Right kidney (tissue), 1 donor: ENCODE measurements at regions not wholly inside any gene's neighbourhood (a gene's known extent, or its start where the extent isn't known, plus 50 kb on each side); places are given as distances from the start of the nearest gene placed in this dataset.

Experiments used
- DNase-seq: peaks from one replicate; pipeline ENCODE4 v3.0.0-alpha.2; 2016

DNA sequence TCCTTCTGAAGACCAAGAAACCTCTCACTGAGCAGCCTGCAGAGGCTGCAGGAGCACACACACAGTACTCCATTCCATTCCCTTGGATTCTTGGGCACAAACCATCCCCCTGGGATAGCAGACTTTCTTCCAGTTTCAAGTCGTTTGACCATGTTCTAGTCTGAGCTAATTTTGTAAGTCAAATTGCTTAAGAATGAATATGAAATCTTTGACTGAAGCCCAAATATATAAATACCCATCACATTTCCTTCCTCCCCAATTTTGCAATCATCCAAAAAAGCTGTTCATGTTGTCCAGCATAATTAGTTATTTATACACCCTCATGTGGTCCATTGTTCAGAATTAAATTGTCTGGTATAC is 231.2 kb upstream of the TPRG1 start:
- DNase-seq: no peak

DNA sequence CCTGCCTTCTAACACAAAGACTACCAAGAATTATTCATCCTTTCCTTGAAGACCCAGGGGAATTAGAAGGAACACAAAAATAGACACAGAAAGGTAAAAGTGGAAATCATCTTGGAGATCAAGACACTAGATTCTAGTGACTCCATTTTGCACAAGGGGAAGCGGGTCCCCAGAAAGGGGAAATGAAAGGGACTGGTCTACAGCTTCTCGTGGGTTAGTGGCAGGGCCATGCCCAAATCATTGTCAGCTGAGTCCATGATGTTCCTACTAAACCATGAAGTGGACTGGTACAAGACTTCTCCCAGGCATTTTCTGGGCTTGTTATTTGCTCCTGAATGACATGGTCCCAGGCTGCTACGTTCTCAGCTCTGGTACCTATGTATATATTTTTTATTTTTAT is 230.7 kb upstream of the TPRG1 start:
- no peak for DNase-seq

DNA sequence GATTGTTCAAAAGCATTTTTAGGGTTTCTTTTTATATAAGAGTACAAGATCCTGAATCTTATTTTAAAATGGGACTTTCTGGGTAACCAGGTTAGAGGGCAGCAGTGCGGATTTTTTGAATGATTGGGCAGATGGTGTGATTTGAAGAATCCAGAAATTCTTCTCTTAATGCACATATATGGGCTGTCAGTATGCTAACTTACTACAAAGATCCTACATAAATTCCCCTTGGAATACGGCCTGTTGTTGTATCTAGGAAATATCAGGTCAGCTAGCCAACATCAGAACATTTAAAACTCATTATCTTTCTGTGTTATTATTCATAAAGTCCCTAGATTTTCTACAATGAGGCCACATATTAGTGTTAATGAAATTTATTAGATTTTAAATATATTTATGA is 229.6 kb upstream of the TPRG1 start:
- no peak for DNase-seq

DNA sequence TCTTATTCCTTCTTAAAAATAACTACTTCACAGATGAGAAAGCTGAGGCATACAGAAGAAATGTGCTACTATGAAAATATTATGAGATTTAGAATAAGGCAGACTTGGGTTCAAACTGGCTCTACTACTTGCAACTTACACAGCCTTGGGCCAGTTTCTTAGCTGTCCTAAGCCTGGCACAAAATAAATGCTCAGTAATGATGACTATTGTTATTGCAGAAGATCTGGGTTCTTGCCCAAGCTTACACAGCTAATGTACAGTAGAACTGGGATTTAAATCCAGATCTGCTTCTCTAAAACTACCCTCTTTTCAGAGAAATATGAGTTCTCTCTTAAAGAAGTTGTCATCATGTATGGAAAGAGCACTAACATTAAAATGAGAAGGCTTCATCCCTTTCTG is 228.2 kb upstream of the TPRG1 start:
- DNase-seq: no peak

- no peak for DNase-seq
Observed at GRCh38 chr3:188944108-188944507, 227.7 kb upstream of the TPRG1 start.

GRCh38 chr3:188946351-188947240 is 225.2 kb upstream of the TPRG1 start:
- DNase-seq: no peak

DNA sequence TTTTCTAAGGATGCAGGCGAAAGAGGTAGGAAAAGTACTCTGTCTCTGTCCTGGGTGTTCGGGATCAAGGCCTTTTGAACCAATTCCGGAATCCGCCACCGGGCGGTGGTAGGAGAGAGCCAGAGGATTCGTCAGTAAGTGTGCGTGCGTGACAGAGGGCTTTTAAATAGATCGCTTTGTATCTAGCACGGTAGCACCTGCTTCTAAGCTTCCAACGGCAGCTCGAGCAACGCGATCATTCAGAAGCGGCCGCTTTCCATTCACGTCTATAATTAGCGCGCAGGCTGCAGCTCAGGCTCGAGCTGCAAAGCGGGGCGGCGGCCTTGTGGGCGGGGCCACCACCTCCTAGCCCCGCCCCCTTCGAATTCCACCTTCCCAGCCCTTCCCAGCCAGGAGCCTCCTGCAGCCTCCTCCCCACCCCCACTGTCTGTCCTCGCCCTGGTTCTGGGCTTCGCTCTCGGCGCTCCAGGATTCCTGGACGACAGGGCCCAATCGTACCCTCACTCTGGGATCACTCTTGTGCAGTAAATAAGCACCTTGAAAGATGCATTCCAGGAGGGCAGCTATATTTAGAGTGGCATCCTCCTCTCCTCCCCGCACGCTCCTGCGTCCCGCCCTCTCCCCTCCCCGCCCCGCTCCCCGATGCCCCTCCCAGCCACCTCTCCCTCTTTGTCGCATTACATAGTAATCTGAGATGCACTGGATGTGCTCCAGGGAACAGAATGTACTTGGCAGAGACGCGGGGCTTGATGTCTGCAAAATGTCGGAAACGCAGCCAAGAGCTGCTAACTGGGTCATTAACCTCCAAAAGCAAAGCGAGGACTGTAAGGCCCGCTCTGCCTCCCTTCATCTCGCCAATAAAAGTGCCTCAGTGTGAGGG is 224.1 kb upstream of the TPRG1 start:
- DNase-seq: peak; percentile 95

DNA sequence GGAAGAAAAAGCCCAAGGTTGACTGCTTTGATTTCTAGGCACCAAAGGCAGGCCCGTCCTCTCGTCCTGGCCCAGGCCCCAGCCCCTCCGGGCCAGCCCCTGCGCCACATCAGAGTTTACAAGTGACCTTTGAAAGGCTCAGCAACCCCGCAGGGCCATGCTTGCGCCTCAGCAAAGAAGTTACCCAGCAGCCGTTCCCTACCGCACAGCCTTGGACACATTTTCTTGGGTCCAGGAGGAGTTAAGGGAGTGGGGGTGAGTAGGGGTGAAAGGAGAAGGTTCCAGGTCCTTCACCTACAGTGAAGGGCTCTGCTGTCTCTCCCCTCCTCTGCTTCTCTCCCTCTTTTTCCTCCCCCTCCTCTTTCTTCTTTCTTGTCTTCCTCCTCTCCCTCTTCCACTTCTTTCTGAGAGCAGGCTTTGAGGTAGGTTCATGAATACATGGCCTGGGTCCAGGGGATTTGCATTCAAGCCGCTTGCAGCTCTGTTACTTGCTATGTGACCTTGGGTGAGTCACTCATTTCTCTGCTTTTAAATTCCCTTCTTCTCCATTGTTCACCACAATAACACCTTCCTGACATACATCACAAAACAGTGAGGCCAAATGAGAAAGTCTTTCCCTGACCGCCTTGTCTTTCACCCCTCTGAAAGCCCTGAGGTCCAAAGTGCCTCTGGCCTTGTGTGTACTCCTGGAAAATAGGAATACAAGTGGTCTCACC is 223.3 kb upstream of the TPRG1 start:
- DNase-seq: peak; percentile 85

GRCh38 chr3:188948997-188949389 is 222.8 kb upstream of the TPRG1 start:
- no peak for DNase-seq

DNA sequence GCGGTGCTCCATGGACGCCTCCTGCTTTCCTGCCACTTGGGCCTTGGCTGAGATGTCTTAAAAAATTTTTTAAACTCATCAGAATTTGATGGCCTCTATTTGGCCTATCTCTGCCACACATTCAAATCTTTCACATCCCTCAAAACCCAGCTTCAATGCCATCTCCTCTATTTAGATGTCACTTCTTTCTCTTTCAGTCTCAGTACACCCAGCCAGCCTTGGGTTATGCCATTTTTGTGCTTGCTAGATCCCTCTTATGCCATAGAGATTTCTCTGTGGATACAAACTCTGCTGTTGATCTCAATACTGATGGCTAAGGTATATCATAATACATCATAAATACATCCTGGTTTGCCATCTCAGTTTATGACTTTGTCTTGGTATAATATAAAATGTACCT is 222.3 kb upstream of the TPRG1 start:
- no peak for DNase-seq

GRCh38 chr3:188949996-188950395 is 221.8 kb upstream of the TPRG1 start:
- DNase-seq: no peak

DNA sequence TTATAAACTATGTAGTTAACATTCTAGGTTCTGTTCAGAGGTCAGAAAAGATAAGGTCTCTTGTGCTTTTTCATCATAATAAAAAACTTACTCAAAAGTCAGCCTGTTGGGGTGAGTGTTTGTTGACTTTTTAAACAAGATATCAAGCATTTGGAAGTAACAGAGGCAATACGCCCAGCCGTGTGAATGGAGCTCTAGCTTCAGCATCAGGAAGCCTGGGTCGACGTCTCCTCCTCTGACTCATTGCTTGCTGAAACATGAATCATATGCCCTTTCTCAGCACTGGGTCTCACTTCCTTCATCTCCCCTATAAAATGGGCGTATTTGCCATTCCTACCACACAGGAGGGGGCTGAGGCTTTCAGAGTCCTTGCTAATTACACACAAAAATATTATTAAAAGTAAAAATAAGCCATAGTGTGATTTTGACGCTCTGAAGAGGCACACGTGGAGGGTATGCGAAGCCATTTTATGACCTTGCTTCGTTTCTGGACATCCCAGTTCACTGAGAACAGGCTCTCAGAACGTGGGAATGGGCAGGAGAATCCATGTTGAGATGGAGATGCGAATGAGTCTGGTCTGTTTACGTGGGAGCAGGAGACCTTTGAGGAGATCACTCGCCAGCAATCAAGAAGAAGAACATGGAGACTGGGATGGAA is 220.8 kb upstream of the TPRG1 start:
- DNase-seq: no peak

DNA sequence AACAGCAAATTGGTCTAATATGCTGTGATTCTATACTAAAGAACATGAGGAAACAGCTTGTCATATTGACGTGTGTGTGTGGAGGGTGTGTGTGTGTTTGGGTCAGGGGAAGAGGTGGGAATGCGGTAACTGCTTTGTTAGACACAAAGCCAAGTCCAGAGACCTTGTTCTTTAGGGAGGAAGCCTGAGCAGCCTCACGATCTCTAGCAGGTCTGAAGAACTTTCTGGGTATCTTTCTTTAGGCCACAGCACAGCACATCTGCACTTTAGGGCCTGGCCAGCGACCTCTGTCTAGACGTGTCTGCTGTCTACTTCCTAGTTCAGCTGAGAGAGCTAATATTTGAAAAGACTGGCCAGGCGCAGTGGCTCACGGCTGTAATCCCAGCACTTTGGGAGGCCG is 220.0 kb upstream of the TPRG1 start:
- DNase-seq: no peak

GRCh38 chr3:188954590-188955208 is 217.1 kb upstream of the TPRG1 start:
- peak; percentile 54 for DNase-seq

DNA sequence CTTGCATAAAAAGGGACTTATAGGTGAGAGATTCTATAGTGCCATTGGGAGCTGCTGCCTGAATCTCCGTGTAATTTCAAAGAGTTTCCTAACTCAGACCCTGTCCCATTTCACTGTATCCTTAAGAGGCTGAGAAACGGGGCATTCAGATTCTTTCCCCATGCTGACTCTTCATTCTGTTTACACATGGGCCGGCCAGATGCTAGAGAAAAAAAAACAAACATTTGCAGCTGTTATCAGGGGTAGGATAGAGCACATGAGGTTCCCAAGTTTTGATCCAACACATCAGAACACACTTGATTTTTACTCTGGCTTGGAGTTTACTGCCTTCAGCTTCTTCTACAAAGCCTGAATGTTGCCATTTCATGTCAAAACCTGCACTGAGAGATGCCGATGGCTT is 215.9 kb upstream of the TPRG1 start:
- DNase-seq: no peak

DNA sequence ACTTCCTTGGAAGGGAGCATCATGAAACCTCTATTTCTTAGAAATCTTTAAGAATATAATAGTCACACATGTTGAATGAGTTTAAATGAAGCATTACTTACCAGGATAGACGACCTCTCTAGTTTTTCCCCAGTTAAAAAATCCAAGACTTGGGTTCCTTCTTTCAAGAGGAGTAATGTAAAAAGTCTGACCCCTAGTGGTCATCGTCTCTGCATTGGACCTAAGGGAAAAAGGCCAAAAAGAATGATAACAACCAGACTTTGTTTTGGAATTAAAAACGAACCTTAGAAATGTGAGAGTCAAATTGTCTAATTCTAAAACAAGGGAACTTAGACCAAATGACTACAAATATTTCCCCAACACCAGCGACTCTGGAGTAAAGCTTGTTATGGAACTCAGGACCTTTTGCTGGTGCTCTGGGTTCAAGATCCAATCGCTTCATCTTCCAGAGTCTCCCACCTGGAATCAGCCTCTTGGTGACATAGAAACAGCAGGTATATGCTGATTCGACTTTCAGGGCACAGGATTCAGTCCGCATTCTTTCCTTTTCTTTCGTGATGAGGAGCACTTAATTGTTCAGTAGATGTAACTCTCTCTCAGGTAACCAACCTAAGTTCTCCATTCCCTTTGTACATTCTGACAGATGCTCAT is 214.8 kb upstream of the TPRG1 start:
- DNase-seq: no peak

GRCh38 chr3:188959013-188959412 is 212.8 kb upstream of the TPRG1 start:
- DNase-seq: no peak

DNA sequence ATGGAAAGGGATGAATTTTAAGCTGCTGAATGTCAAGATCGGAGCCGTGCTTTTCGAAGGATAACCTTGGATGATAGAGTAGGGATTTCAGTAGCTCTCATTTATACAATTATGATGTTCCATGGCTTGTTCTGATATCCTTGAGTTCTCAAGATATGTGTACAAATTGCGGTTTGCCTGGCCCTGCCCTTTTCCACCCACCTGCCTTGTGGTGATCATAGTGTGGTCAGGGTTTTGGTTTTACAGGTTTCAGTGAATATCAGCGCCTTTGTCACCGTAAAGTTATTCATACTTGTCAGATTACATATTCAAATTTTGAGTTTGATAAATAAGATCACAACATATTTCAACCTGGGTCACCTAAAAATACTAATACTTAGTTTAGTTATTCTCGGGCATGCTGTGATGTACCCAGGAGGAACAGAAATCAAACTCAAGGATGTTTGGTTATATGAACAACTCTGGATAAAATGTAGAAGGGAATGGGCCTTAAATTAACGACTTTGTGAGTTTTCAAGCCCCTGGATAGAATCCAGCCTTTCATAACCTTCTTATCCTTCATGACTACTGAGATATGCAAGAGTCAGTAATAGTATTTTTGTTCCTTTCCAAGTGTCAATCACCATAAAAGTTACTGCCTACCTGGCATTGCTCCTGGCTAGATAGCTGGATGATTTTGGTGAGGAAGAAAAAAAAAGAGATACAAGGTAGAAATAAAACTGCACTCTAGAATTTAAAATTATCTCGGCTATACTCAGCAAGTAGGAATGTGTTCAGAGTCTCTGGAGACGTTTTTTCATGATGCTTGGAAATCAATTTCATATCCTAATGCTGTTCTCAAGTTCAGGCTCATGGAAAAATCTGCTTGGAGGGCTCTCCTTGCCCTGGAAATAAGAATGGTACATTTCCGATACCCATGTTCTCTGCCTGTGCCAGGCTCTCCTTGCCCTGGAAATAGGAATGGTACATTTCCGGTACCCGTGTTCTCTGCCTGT is 209.2 kb upstream of the TPRG1 start:
- DNase-seq: no peak

DNA sequence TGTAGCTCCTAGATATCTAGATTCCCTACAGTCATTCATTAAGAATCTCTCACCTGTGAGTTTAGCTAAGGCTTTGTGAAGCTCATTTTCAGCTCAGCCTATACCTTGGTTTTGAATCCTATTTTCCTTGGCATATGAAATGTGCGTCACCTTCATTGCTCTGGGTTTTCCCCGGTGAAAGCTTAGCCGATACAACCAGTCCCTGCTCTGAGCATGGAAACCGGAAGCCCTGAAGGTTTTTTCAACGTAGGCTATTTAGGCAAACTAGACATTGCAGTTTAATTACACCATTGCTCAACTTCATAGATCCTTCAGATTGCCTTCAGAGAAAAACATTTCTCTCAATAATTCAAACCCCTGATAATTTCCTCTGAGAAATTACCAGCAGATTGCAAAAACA is 206.8 kb upstream of the TPRG1 start:
- DNase-seq: no peak

DNA sequence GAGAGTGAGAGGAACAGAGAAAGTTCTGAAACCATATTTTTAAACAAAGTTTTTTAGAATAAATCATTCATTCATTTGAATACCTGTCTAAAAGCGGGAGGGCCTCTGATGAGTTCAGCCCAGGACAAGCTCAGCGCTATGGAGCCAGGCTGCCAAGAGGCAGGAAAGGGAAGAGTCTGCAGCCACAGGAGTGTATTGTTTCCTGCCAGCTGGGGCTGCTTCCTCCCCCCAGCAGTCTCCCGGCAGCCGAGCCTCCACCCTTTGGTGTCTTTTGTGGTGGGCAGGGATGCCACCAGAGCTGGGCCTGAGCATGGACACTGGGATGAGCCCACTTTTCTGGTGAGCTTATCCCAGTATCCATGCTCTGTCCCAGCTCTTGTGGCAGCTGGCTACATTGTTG is 199.5 kb upstream of the TPRG1 start:
- no peak for DNase-seq
